BE2C (cell line): ENCODE measurements at regions not wholly inside any gene's neighbourhood (a gene's known extent, or its start where the extent isn't known, plus 50 kb on each side); places are given as distances from the start of the nearest gene placed in this dataset.

Experiments used
- DNase-seq: peaks from one replicate; pipeline ENCODE4 v3.0.0-alpha.2; 2020
- H3K27me3 ChIP-seq: fragments of 250-450 bp; sonication (Bioruptor Pico); 2 replicates; pipeline ENCODE4 v1.5.1; 2020; ENCODE audit warnings: mild to moderate bottlenecking
- H3K36me3 ChIP-seq: fragments of 250-450 bp; sonication (Bioruptor Pico); 2 replicates; pipeline ENCODE4 v1.5.1; 2020; ENCODE audit warnings: mild to moderate bottlenecking
- H3K4me1 ChIP-seq: fragments of 250-450 bp; sonication (Bioruptor Pico); 2 replicates; pipeline ENCODE4 v1.5.1; 2020
- H3K4me3 ChIP-seq: 2 replicates; pipeline ENCODE4 v1.5.1; 2011; ENCODE audit warnings: low read depth, low read length
- H3K9me3 ChIP-seq: fragments of 250-450 bp; sonication (Bioruptor Pico); 2 replicates; pipeline ENCODE4 v1.5.1; 2020
- CTCF ChIP-seq: IDR thresholded peaks from 2 replicates; pipeline ENCODE4 v1.5.1; 2012; ENCODE audit warnings: mild to moderate bottlenecking, low read depth, low read length

- no peaks in the 10 kb centered on the region for H3K4me1 ChIP-seq
- DNase-seq: no peak
- no peak for TF ChIP-seq CTCF
- H3K9me3 ChIP-seq: no peaks in the 10 kb centered on the region
- peaks cover 13% of the 10 kb centered on the region for H3K27me3 ChIP-seq
- no peak overlapping the region for H3K4me3 ChIP-seq
- no peaks in the 10 kb centered on the region for H3K36me3 ChIP-seq
Measured at GRCh38 chr12:45125997-45126396, 75.1 kb upstream of the DBX2 start.

- DNase-seq: no peak
- H3K4me1 ChIP-seq: no peaks in the 10 kb centered on the region
- H3K9me3 ChIP-seq: no peaks in the 10 kb centered on the region
- no peaks in the 10 kb centered on the region for H3K36me3 ChIP-seq
- TF ChIP-seq CTCF: no peak
- peaks cover 23% of the 10 kb centered on the region for H3K27me3 ChIP-seq
- no peak overlapping the region for H3K4me3 ChIP-seq
Measured at GRCh38 chr12:45128637-45129036, 77.7 kb upstream of the DBX2 start.

- peak; percentile 55 for DNase-seq
- Histone ChIP-seq H3K4me3 (no peak overlapping the region), H3K4me1 (no peaks in the 10 kb centered on the region), H3K36me3 (no peaks in the 10 kb centered on the region), H3K9me3 (no peaks in the 10 kb centered on the region), H3K27me3 (peaks cover 23% of the 10 kb centered on the region)
- TF ChIP-seq CTCF: peak; percentile 82
Measured at GRCh38 chr12:45130881-45131281, 80.0 kb upstream of the DBX2 start.

GRCh38 chr12:45131506-45131905 lies 80.6 kb upstream of the DBX2 start:
- Histone ChIP-seq H3K4me1 (no peaks in the 10 kb centered on the region), H3K36me3 (no peaks in the 10 kb centered on the region), H3K9me3 (no peaks in the 10 kb centered on the region), H3K4me3 (no peak overlapping the region), H3K27me3 (peaks cover 22% of the 10 kb centered on the region)
- no peak for DNase-seq
- no peak for TF ChIP-seq CTCF

GRCh38 chr12:45138609-45139008 lies 77.3 kb upstream of the ANO6 start:
- DNase-seq: no peak
- TF ChIP-seq CTCF: no peak
- H3K27me3 ChIP-seq: no peaks in the 10 kb centered on the region; the same call in 1 of the 2 replicates

GRCh38 chr12:45148006-45148405 lies 67.9 kb upstream of the ANO6 start:
- no peak for DNase-seq
- Histone ChIP-seq H3K27me3 (0 out of 2 replicates have a peak, but pooled peaks cover 3% of the 10 kb centered on the region), H3K4me1 (no peaks in the 10 kb centered on the region), H3K9me3 (no peaks in the 10 kb centered on the region; the same call in 1 of the 2 replicates), H3K4me3 (no peak overlapping the region), H3K36me3 (no peaks in the 10 kb centered on the region)
- TF ChIP-seq CTCF: no peak

More at GRCh38 chr12:45138609-45139008, 77.3 kb upstream of the ANO6 start:
- no peaks in the 10 kb centered on the region for H3K36me3 ChIP-seq
- H3K4me3 ChIP-seq: no peak overlapping the region
- H3K4me1 ChIP-seq: no peaks in the 10 kb centered on the region
- H3K9me3 ChIP-seq: no peaks in the 10 kb centered on the region
